Breast epithelium (tissue), 4 donors: ENCODE measurements at regions not wholly inside any gene's neighbourhood (a gene's known extent, or its start where the extent isn't known, plus 50 kb on each side); places are given as distances from the start of the nearest gene placed in this dataset.

Experiments used
- DNase-seq, 2 donors: peaks; one replicate each; pipeline ENCODE4 v3.0.0-alpha.2; 2019; ENCODE audit warnings: low spot score in 2 of 2
- H3K27ac ChIP-seq, 2 donors: fragments of 200-600 bp; sonication (generic) in 1 of 2; one replicate each; pipeline ENCODE4 v1.5.1; 2016 to 2019; ENCODE audit warnings: mild to moderate bottlenecking in 1 of 2
- H3K27me3 ChIP-seq, 2 donors: fragments of 200-600 bp; sonication (generic) in 1 of 2; one replicate each; pipeline versions ENCODE4 v1.5.1 to v1.6.0; 2017 to 2019; ENCODE audit warnings: control low read depth in 1 of 2, mild to moderate bottlenecking in 1 of 2
- H3K36me3 ChIP-seq: fragments of 200-600 bp; one replicate; pipeline ENCODE4 v1.5.1; 2019
- H3K4me1 ChIP-seq, 2 donors: fragments of 200-600 bp; sonication (generic); one replicate each; pipeline ENCODE4 v1.5.1; 2016 to 2019; ENCODE audit warnings: control low read depth in 1 of 2
- H3K4me3 ChIP-seq, 3 donors: fragments of 200-600 bp; sonication (generic); 1 replicate in 2 of 3; 2 replicates in 1 of 3; pipeline ENCODE4 v1.5.1; 2016 to 2019; ENCODE audit warnings: mild to moderate bottlenecking in 3 of 3, moderate library complexity in 2 of 3
- H3K9me3 ChIP-seq, 2 donors: fragments of 200-600 bp; sonication (generic) in 1 of 2; one replicate each; pipeline ENCODE4 v1.5.1; 2016 to 2019; ENCODE audit warnings: control low read depth in 1 of 2
- CTCF ChIP-seq, 3 donors: fragments of 450-650 bp; IDR thresholded peaks; one replicate each; pipeline ENCODE4 v1.5.1; 2016 to 2017; ENCODE audit warnings: antibody characterized with exemption in 3 of 3, mild to moderate bottlenecking in 3 of 3, moderate library complexity in 3 of 3
- POLR2A ChIP-seq: fragments of 450-650 bp; IDR thresholded peaks from one replicate; pipeline ENCODE4 v1.6.1; 2016; ENCODE audit warnings: antibody characterized with exemption, mild to moderate bottlenecking, moderate library complexity
- POLR2AphosphoS5 ChIP-seq, 3 donors: sonication (generic); formaldehyde crosslinking; IDR thresholded peaks; one replicate each; pipeline ENCODE4 v1.6.1; 2017; ENCODE audit warnings: antibody characterized with exemption in 3 of 3
- intact Hi-C: fragments of 100-400 bp; cut with DNase I; formaldehyde crosslinking; loops from one replicate; pipeline ENCODE4 v1.15.1; 2023; ENCODE audit warnings: low total_unique reads

- peaks cover 13 to 41% of the 10 kb centered on the region in 2 donors for H3K9me3 ChIP-seq
- TF ChIP-seq POLR2A (no peak), POLR2AphosphoS5 (IDR thresholded peaks at IDR 0.05) (no peak), CTCF (IDR thresholded peaks at IDR 0.05) (no peak)
- H3K27ac ChIP-seq: no peak overlapping the region
- H3K4me1 ChIP-seq: no peaks in the 10 kb centered on the region
- intact Hi-C loops: no loop called here
- DNase-seq: no peak
- H3K36me3 ChIP-seq: no peaks in the 10 kb centered on the region
- no peak overlapping the region for H3K4me3 ChIP-seq
- no peaks in the 10 kb centered on the region for H3K27me3 ChIP-seq
These were observed 112.9 kb upstream of the ELAVL2 start for GRCh38 chr9:23938908-23939307.

- H3K36me3 ChIP-seq: no peaks in the 10 kb centered on the region
- no peak overlapping the region for H3K4me3 ChIP-seq
- no peaks in the 10 kb centered on the region for H3K27me3 ChIP-seq
- H3K27ac ChIP-seq: no peak overlapping the region
- intact Hi-C loops: no loop called here
- DNase-seq: no peak
- no peaks in the 10 kb centered on the region for H3K4me1 ChIP-seq
- TF ChIP-seq POLR2A: no peak
- TF ChIP-seq POLR2AphosphoS5 (IDR thresholded peaks at IDR 0.05): no peak
- TF ChIP-seq CTCF (IDR thresholded peaks at IDR 0.05): no peak
- no peaks in the 10 kb centered on the region for H3K9me3 ChIP-seq
These were observed 108.4 kb upstream of the ELAVL2 start for GRCh38 chr9:23934291-23934906.

- no peak overlapping the region for H3K27ac ChIP-seq
- no peaks in the 10 kb centered on the region for H3K27me3 ChIP-seq
- no peaks in the 10 kb centered on the region for H3K36me3 ChIP-seq
- TF ChIP-seq POLR2AphosphoS5 (IDR thresholded peaks at IDR 0.05) (no peak), POLR2A (no peak)
- no peaks in the 10 kb centered on the region for H3K4me1 ChIP-seq
- intact Hi-C loops: no loop called here
- no peak overlapping the region for H3K4me3 ChIP-seq
- no peak for DNase-seq
- no peaks in the 10 kb centered on the region for H3K9me3 ChIP-seq
These were observed 107.3 kb upstream of the ELAVL2 start for GRCh38 chr9:23933348-23933747.

GRCh38 chr9:23926368-23926767 lies 100.3 kb upstream of the ELAVL2 start:
- Histone ChIP-seq H3K4me3 (no peak overlapping the region), H3K27me3 (no peaks in the 10 kb centered on the region), H3K4me1 (no peaks in the 10 kb centered on the region), H3K27ac (no peak overlapping the region), H3K9me3 (peaks cover 0 to 17% of the 10 kb centered on the region in 2 donors), H3K36me3 (no peaks in the 10 kb centered on the region)
- intact Hi-C loops: no loop called here
- no peak for DNase-seq
- TF ChIP-seq POLR2AphosphoS5 (IDR thresholded peaks at IDR 0.05): no peak
- TF ChIP-seq POLR2A: no peak
- no peak for TF ChIP-seq CTCF (IDR thresholded peaks at IDR 0.05)

GRCh38 chr9:23914431-23915003 lies 88.5 kb upstream of the ELAVL2 start:
- DNase-seq: no peak

More at GRCh38 chr9:23914431-23915003, 88.5 kb upstream of the ELAVL2 start:
- TF ChIP-seq CTCF (IDR thresholded peaks at IDR 0.05) (no peak), POLR2AphosphoS5 (IDR thresholded peaks at IDR 0.05) (no peak), POLR2A (no peak)
- no peaks in the 10 kb centered on the region for H3K36me3 ChIP-seq
- no peak overlapping the region for H3K27ac ChIP-seq
- H3K4me3 ChIP-seq: no peak overlapping the region
- H3K4me1 ChIP-seq: no peaks in the 10 kb centered on the region
- H3K9me3 ChIP-seq: no peaks in the 10 kb centered on the region
- H3K27me3 ChIP-seq: no peaks in the 10 kb centered on the region
- intact Hi-C loops: no loop called here
